Stimulated activated CD4-positive, alpha-beta T cell treated with anti-CD3 and anti-CD28 coated beads, TNF-alpha, amount 100 ng/mL, for 24 hours (primary cell): ENCODE measurements at regions not wholly inside any gene's neighbourhood (a gene's known extent, or its start where the extent isn't known, plus 50 kb on each side); places are given as distances from the start of the nearest gene placed in this dataset.

Experiments
- DNase-seq, 3 experiments: peaks; one replicate each; pipeline ENCODE4 v3.0.0-alpha.2; 2020; ENCODE audit warnings: low read depth in 3 of 3

- DNase-seq = no peak
Observed at GRCh38 chr5:128885649-128886255, 79.5 kb upstream of the SLC27A6 start.

GRCh38 chr5:128895122-128895521 lies 70.2 kb upstream of the SLC27A6 start:
- no peak for DNase-seq

GRCh38 chr5:128896675-128897074 lies 68.6 kb upstream of the SLC27A6 start:
- no peak for DNase-seq

- no peak for DNase-seq
Observed at GRCh38 chr5:128903550-128903949, 61.7 kb upstream of the SLC27A6 start.

GRCh38 chr5:128904805-128905567 lies 60.3 kb upstream of the SLC27A6 start:
- DNase-seq = no peak

GRCh38 chr5:128905568-128906110 lies 59.6 kb upstream of the SLC27A6 start:
- DNase-seq = peak in 2 of 3 experiments; percentile 9 to 10

GRCh38 chr5:128913551-128913950 lies 51.7 kb upstream of the SLC27A6 start:
- no peak for DNase-seq
